ENCODE measurements at regions not wholly inside any gene's neighbourhood (a gene's known extent, or its start where the extent isn't known, plus 50 kb on each side); places are given as distances from the start of the nearest gene placed in this dataset.

GRCh38 chr2:83756219-83756618, 702.9 kb downstream of the SUCLG1 start:
- no peak for DNase-seq

DNA sequence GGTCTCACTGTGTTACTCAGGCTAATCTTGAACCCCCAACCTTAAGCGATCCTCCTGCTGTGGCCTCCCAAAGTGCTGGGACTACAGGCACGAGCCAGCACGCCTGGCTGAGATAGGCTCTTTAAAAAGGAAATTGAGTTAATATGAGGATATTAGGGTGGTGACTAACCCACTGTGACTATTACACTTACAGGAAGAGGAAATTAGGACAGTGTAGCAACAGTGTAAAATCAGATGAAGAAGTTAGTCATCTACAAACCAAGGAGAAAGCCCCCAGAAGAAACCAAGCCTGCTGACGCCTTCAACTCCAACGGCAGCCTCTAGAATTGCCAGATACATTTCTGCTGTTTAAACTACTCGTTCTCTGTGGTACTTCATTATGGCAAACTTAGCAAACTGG, 711.9 kb downstream of the SUCLG1 start:
- DNase-seq: no peak

DNA sequence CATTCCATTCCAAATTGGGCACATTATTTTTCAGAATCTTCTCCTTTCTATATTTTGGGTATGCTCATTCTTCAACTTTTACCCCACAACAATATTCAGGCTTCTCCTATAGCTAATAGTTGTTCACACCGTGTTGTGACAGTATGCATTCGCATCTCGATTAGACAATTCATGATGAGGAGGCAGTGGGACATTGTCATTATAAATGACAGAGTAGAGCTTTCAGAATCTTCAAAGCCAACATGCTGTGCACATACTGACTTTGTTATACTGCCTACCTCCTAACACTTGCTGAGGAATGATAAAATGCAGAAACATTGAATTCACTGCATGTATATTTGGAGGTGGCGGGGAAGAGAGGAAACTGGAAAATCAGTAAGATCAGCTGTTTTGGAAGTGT, 714.2 kb downstream of the SUCLG1 start:
- no peak for DNase-seq

DNA sequence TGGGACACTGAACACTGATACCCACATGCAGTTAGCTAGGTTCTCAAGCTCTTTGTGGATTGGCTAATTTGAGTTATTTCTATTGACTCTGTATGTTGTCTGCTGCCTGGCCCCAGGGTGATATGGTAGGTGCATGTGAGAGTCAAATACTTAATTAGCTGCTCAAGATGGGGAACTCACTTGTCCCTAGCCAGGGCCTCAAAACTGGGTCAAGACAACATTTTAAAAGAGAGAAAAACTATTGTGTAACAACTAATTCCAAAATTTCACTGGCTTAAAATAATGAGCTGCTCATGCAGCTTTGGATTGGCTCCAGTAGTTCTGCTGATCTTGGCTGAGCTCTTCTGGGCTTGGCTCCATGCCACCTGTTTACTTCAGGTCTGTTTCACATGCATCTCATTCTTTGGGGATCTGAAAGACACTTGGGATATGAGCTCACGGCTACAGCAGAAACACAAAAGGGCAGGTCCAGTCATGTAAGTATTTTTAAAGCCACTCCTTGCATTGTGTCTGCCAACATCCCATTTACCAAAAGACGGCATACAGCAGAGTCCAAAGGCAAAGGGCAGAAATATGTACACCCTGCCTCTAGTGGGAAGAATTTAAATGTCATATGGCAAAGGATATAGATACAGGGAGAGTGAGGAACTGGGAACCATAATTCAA, 716.8 kb downstream of the SUCLG1 start:
- DNase-seq: no peak

- no peak for DNase-seq
Observed at GRCh38 chr2:83730223-83730622, 728.9 kb downstream of the SUCLG1 start.

DNA sequence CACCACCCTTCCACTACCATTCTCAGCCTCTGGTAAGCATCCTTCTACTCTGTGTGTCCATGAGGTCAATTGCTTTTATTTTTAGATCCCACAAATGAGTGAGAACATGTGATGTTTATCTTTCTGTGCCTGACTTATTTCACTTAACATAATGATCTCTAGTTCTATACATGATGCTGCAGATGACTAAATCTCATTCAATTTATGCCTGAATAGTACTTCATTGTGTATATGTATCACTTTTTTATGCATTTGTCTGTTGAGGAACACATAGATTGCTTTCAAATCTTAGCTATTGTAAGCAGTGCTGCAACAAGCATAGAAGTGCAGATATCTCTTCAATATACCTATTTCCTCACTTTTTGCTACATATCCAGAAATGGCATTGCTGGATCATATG, 733.3 kb downstream of the SUCLG1 start:
- no peak for DNase-seq

DNA sequence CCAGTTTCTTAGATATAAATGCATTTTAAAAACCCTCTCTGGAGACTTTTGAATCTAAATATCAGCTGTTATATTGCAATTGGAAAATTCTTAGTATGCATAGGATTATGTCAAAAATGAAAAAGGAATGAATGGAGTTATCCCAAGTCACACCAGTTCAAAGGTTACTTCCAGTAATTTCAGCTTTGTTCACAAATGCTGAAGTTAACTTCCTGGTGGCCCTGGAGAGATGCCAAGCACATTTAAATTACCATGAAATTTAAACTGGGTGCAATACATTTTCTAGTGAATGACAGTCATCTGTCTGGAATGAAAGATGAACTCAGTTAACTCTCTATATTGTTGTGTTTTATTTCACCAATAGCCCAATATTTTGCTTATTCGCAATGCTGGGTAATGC, 753.9 kb downstream of the SUCLG1 start:
- no peak for DNase-seq

DNA sequence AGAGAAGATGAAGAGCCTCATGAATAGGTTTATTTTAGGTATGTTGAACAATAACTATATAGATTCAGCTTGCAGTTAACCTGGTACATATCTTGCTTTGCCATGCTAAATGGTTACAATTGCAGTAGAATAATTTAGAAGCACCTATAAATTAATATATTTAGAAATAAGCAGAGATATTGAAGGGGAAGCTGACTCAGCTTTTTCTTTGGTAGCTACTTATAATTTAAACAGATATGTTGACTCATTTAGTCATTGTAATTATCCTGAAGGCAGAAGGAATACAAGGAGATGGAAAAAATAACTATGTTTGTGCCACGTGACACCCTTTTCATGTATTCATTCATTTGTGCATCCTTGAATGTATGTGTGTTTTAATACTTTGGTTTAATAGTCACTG, 755.5 kb downstream of the SUCLG1 start:
- no peak for DNase-seq

GRCh38 chr2:83696838-83697237, 762.2 kb downstream of the SUCLG1 start:
- DNase-seq: no peak

DNA sequence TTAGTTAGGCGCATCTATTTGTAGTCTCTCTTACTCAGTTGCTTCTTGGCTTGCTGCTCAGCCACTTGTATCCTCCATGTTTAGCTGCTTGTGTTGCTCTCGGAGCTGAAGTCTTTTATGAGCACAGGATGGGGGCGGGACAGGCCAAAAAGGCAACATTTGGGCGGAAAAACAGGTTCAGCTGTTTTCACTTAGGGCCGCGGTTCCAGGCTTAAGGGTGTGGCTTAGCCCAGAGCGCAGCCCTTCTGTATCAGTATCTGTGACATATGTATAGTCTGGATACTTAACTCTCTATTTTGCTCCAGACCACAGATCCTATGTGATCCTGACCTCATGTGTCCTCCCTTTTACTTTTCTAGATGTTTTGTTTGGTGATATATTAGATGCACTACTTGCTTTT, 763.5 kb downstream of the SUCLG1 start:
- DNase-seq: no peak

- no peak for DNase-seq
Observed at GRCh38 chr2:83695037-83695436, 764.0 kb downstream of the SUCLG1 start.

DNA sequence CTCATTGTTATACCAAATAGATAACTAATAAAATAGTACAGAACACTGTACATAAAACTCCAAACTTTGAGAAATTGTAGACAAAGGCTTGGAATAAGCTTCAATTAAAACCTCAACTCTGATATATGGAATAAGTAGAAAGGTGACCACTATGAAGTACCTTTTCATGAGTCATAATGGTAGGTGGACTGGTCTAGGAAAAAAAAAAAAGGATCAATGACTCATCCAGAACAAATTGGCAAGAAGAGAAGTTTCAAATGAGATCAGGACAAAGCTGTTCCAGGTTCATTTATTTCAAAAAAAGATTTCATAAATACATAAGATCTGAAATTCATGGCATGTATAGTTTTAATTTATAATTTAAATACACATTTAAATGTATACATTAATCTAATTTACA, 769.7 kb downstream of the SUCLG1 start:
- DNase-seq: no peak

GRCh38 chr2:83686863-83687262, 772.2 kb downstream of the SUCLG1 start:
- DNase-seq: no peak

DNA sequence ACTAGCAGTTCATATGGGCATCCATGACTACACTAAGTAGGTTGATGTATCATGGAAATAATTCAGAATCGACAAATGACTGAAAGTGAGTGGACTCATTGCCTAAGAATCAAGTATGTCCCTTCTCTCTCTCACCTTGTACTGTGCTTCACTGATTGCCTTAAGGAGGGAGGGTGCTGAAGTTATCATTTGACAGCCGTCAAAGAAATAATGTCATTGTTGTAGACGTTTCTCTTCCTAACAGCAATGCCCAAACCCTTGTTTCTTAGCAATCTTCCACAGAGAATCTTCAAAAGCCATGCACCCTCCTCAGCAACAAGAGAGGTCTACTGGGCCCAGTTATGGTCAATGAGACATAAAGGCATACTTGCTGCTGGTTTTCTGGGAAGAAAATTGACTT, 785.0 kb downstream of the SUCLG1 start:
- DNase-seq: no peak

DNA sequence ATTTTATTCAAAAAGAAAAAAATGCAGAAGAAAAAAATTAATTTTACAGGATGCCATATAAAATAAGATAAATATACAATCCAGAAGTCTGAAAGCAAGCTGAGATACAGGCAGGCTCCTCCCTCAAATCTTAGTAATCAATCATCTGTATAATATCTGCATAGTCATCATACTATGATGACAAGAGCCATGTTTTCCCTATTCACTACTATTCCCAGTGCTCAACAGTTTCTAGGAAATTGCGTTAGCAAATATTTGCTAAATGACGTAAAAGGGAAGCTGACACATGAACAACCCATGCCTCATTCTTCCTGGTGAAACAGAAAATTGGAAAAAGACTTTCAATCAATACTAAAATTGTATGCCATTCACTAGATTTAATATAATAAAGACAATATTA, 793.2 kb downstream of the SUCLG1 start:
- DNase-seq: no peak

DNA sequence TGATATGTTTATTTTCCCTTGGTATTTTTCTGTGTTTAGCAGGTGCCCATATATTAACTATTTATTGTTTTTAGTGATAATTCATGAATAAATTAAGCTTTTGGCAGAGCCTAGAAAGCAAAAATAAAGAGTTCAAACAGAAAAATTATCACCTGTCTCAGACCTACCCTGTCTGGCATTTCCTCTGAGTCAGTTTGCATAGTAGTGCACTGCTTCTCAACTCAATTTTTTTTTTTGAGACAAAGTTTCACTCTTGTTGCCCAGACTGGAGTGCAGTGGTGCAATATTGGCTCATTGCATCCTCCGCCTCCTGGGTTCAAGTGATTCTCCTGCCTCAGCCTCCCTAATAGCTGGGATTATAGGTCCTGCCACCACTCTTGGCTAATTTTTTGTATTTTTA, 793.9 kb downstream of the SUCLG1 start:
- no peak for DNase-seq

GRCh38 chr2:83661711-83662110, 797.4 kb downstream of the SUCLG1 start:
- DNase-seq: no peak

DNA sequence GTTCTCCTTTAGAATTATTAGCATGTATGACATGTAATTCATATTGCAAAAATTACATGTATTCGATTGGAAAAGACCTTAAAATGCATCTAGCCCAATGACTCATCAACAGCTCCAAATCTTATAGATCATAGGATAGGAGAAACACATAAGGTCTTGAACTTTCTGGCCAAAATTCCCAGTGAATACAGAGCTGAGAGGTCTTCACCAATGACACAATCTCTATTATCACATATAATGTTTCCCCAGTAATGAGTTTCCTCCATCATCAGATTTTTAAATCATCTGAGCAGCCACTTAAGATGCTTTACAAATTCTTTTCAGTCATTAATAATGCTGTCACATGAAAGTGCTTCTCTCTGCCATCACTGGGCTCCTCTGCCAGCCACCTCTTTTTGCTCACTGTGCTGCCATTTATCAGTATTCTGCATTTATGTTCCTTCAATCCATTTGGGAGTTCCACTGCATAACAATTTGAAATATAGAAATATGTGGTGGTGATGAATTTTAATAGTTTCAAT, 804.9 kb downstream of the SUCLG1 start:
- DNase-seq: no peak

- no peak for DNase-seq
Observed at GRCh38 chr2:83650898-83651297, 808.2 kb downstream of the SUCLG1 start.

GRCh38 chr2:83650161-83650560, 808.9 kb downstream of the SUCLG1 start:
- DNase-seq: no peak

DNA sequence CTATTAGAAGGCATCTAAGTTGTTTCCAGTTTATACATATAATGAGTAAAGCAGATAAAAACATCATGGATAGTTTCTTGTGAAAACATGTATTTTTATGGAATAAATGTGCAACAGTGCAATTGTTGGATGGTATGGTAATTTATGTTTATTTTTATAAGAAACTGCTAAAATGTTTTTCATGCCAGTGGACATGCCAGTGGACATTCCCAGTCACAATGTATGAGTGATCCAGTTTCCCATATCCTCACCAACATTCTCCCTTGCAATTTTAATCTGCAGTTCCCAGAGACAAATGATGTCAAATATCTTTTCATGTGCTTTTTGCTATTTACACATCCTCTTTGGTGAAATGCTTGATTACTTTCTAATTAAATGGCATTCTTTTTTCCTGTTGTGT, 818.6 kb downstream of the SUCLG1 start:
- DNase-seq: no peak

DNA sequence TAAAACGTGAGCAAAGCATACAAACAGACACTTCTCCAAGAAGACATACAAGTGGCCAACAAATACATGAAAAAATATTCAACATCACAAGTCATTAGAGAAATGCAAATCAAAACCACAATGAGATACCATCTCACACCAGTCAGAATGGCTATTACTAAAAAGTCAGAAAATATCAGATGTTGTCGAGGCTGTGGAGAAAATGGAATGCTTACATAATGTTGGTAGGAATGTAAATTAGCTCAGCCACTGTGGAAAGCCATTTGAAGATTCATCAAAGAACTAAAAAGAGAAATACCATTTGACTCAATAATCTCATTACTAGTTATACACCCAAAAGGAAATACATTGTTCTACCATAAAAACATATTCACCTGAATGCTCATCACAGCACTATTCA, 825.7 kb downstream of the SUCLG1 start:
- DNase-seq: no peak

- DNase-seq: no peak
Observed at GRCh38 chr2:83630351-83630750, 828.7 kb downstream of the SUCLG1 start.

DNA sequence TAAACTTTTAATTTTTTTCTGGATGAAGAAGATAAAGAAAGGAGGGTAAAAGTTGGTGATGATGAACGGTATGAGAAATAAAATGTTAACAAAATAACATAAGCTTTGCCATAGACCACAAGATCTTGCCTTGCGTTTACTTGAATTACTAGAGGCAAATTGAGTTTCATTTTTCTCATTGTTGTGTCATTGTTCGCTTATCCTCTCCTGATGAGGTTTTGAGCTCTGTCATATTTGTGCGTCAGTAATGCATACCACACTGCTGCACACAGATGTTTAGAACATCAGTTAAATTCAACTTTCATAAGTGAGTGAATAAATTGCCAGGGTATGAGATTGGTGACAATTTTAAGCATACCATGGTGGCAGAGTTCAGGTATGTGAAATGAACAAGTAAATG, 843.6 kb downstream of the SUCLG1 start:
- no peak for DNase-seq

GRCh38 chr2:83613178-83613577, 845.9 kb downstream of the SUCLG1 start:
- DNase-seq: no peak

Data from T-helper 1 cell (primary cell).